Progenitor cell of endocrine pancreas (in vitro differentiated cells): ENCODE measurements at regions not wholly inside any gene's neighbourhood (a gene's known extent, or its start where the extent isn't known, plus 50 kb on each side); places are given as distances from the start of the nearest gene placed in this dataset.

Source experiments
- DNase-seq: peaks from one replicate; pipeline ENCODE4 v3.0.0; 2021; ENCODE audit warnings: low spot score; ENCODE audit not compliant: unreplicated experiment
- H3K27ac Mint-ChIP-seq: 2 replicates; pipeline ENCODE4 v1.8.0; 2021; ENCODE audit warnings: mild to moderate bottlenecking, moderate library complexity, mixed read lengths
- H3K27me3 Mint-ChIP-seq: 2 replicates; pipeline ENCODE4 v1.8.0; 2021; ENCODE audit warnings: mixed read lengths
- H3K36me3 Mint-ChIP-seq: 2 replicates; pipeline ENCODE4 v1.8.0; 2022; ENCODE audit warnings: mixed read lengths; ENCODE audit not compliant: insufficient read depth
- H3K4me1 Mint-ChIP-seq: 2 replicates; pipeline ENCODE4 v1.8.0; 2021; ENCODE audit warnings: low read depth, mixed read lengths
- H3K4me3 Mint-ChIP-seq: 2 replicates; pipeline ENCODE4 v1.8.0; 2021; ENCODE audit warnings: low read depth, mild to moderate bottlenecking, moderate library complexity, mixed read lengths
- H3K9me3 Mint-ChIP-seq: 2 replicates; pipeline ENCODE4 v1.8.0; 2021; ENCODE audit warnings: low read depth, mixed read lengths
- TF ChIP-seq, protein P1 (sequence below): fragments of 200-600 bp; sonication (generic); IDR thresholded peaks from one replicate; pipeline ENCODE4 v1.5.0; 2021; ENCODE audit warnings: antibody characterized with exemption, mild to moderate bottlenecking; ENCODE audit not compliant: unreplicated experiment

- H3K27me3 Mint-ChIP-seq, result no peaks in the 10 kb centered on the region
- no peak overlapping the region for H3K27ac Mint-ChIP-seq
- TF ChIP-seq, protein P1, sequence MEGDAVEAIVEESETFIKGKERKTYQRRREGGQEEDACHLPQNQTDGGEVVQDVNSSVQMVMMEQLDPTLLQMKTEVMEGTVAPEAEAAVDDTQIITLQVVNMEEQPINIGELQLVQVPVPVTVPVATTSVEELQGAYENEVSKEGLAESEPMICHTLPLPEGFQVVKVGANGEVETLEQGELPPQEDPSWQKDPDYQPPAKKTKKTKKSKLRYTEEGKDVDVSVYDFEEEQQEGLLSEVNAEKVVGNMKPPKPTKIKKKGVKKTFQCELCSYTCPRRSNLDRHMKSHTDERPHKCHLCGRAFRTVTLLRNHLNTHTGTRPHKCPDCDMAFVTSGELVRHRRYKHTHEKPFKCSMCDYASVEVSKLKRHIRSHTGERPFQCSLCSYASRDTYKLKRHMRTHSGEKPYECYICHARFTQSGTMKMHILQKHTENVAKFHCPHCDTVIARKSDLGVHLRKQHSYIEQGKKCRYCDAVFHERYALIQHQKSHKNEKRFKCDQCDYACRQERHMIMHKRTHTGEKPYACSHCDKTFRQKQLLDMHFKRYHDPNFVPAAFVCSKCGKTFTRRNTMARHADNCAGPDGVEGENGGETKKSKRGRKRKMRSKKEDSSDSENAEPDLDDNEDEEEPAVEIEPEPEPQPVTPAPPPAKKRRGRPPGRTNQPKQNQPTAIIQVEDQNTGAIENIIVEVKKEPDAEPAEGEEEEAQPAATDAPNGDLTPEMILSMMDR, result no peak
- no peaks in the 10 kb centered on the region for H3K4me1 Mint-ChIP-seq
- no peaks in the 10 kb centered on the region for H3K9me3 Mint-ChIP-seq
- no peak for DNase-seq
- H3K36me3 Mint-ChIP-seq, result no peaks in the 10 kb centered on the region
- H3K4me3 Mint-ChIP-seq, result no peak overlapping the region
Observed at GRCh38 chr18:44048846-44049245, 631.8 kb upstream of the SETBP1 start.

DNA sequence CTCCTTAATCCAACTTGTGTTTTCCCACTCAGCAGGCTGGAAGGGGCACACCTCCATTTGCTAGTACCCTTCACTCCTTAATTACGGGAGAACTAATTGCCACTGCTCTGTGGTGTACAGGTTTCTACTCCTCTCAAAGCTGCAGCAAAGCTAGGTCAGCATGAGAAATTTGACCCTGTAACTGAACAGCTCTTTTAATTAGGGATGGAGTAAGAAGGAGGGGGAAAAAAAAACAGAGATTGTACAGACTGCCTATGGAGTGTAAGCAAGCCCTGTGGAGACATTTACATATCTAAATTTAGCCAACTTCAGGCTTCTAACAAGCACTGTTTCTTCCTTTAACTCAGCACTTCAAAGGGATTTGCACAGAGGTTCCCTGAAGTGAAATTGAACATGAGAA, 629.7 kb upstream of the SETBP1 start:
- Mint-ChIP-seq H3K27ac (no peak overlapping the region), H3K36me3 (no peaks in the 10 kb centered on the region), H3K4me1 (no peaks in the 10 kb centered on the region), H3K4me3 (no peak overlapping the region), H3K27me3 (no peaks in the 10 kb centered on the region), H3K9me3 (no peaks in the 10 kb centered on the region)
- no peak for DNase-seq
- TF ChIP-seq, protein P1, result no peak

DNA sequence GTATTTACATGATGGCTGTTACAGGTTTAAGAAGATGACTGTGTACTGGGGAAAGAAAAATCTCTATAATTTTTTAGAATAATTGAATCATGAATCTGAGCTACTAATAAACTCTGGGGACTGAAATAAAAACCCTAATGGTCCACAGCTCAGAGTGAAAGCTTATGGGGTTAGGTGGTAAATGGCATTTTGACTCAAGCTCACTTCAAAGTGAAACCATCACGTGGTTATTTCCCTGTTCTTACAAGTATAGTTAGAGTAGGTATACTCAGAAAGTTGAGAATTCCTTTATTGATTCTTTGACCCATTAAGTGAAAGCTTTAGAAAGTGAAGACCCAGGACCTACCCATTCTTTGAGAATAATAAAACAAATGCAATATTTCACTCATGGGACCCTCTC, 626.2 kb upstream of the SETBP1 start:
- H3K36me3 Mint-ChIP-seq, result no peaks in the 10 kb centered on the region
- no peaks in the 10 kb centered on the region for H3K4me1 Mint-ChIP-seq
- DNase-seq, result no peak
- TF ChIP-seq, protein P1, result no peak
- no peak overlapping the region for H3K4me3 Mint-ChIP-seq
- H3K9me3 Mint-ChIP-seq, result peaks cover 3% of the 10 kb centered on the region
- H3K27ac Mint-ChIP-seq, result no peak overlapping the region
- H3K27me3 Mint-ChIP-seq, result no peaks in the 10 kb centered on the region

- no peaks in the 10 kb centered on the region for H3K36me3 Mint-ChIP-seq
- H3K27ac Mint-ChIP-seq, result no peak overlapping the region
- H3K4me1 Mint-ChIP-seq, result no peaks in the 10 kb centered on the region
- no peak for DNase-seq
- TF ChIP-seq, protein P1, result no peak
- H3K27me3 Mint-ChIP-seq, result no peaks in the 10 kb centered on the region
- H3K9me3 Mint-ChIP-seq, result peaks cover 3% of the 10 kb centered on the region
- H3K4me3 Mint-ChIP-seq, result no peak overlapping the region
Observed at GRCh38 chr18:44060197-44060596, 620.5 kb upstream of the SETBP1 start.

- DNase-seq, result no peak
- H3K9me3 Mint-ChIP-seq, result peaks cover 3% of the 10 kb centered on the region
- TF ChIP-seq, protein P1, result no peak
- no peaks in the 10 kb centered on the region for H3K27me3 Mint-ChIP-seq
- H3K27ac Mint-ChIP-seq, result no peak overlapping the region
- no peaks in the 10 kb centered on the region for H3K4me1 Mint-ChIP-seq
- H3K36me3 Mint-ChIP-seq, result no peaks in the 10 kb centered on the region
- no peak overlapping the region for H3K4me3 Mint-ChIP-seq
Observed at GRCh38 chr18:44061438-44061837, 619.2 kb upstream of the SETBP1 start.
